Muscle layer of colon (tissue), 2 donors: ENCODE measurements at regions not wholly inside any gene's neighbourhood (a gene's known extent, or its start where the extent isn't known, plus 50 kb on each side); places are given as distances from the start of the nearest gene placed in this dataset.

Experiments used
- H3K27ac ChIP-seq: one replicate; pipeline ENCODE4 v1.7.0; 2013; ENCODE audit warnings: low read depth, mild to moderate bottlenecking, low read length, moderate library complexity
- H3K27me3 ChIP-seq, 2 donors: one replicate each; pipeline ENCODE4 v1.7.0; 2013; ENCODE audit warnings: low read length in 2 of 2, mild to moderate bottlenecking in 2 of 2; ENCODE audit not compliant: insufficient read depth in 2 of 2, control insufficient read depth in 1 of 2
- H3K36me3 ChIP-seq: one replicate; pipeline ENCODE4 v1.7.0; 2013; ENCODE audit warnings: mild to moderate bottlenecking, low read length; ENCODE audit not compliant: insufficient read depth
- H3K4me1 ChIP-seq: one replicate; pipeline ENCODE4 v1.7.0; 2013; ENCODE audit warnings: mild to moderate bottlenecking, low read length; ENCODE audit not compliant: insufficient read depth
- H3K4me3 ChIP-seq, 2 donors: one replicate each; pipeline ENCODE4 v1.7.0; 2013; ENCODE audit warnings: low read length in 2 of 2, low read depth in 1 of 2, mild to moderate bottlenecking in 1 of 2, moderate library complexity in 1 of 2
- H3K9ac ChIP-seq: one replicate; pipeline ENCODE4 v1.7.0; 2013; ENCODE audit warnings: low read length
- H3K9me3 ChIP-seq: one replicate; pipeline ENCODE4 v1.7.0; 2013; ENCODE audit warnings: mild to moderate bottlenecking, low read length
- donor health status: abdominal sarcoma.
- donor health status: Adenocarcinoma of cecum.

- Histone ChIP-seq H3K27me3 (no peaks in the 10 kb centered on the region), H3K9me3 (no peaks in the 10 kb centered on the region)
These were observed 177.8 kb upstream of the MYLIP start for GRCh38 chr6:15950962-15951569.

GRCh38 chr6:15949982-15950381 lies 178.9 kb upstream of the MYLIP start:
- Histone ChIP-seq H3K36me3 (no peaks in the 10 kb centered on the region), H3K27ac (no peak overlapping the region), H3K9me3 (no peaks in the 10 kb centered on the region), H3K4me3 (no peak overlapping the region), H3K9ac (no peak overlapping the region), H3K27me3 (no peaks in the 10 kb centered on the region), H3K4me1 (no peaks in the 10 kb centered on the region)

More at GRCh38 chr6:15950962-15951569, 177.8 kb upstream of the MYLIP start:
- Histone ChIP-seq H3K36me3 (no peaks in the 10 kb centered on the region), H3K4me1 (no peaks in the 10 kb centered on the region), H3K4me3 (no peak overlapping the region), H3K9ac (no peak overlapping the region), H3K27ac (no peak overlapping the region)

- Histone ChIP-seq H3K4me3 (no peak overlapping the region), H3K27ac (no peak overlapping the region), H3K9me3 (no peaks in the 10 kb centered on the region), H3K9ac (no peak overlapping the region), H3K36me3 (no peaks in the 10 kb centered on the region), H3K4me1 (no peaks in the 10 kb centered on the region), H3K27me3 (no peaks in the 10 kb centered on the region)
These were observed 179.7 kb upstream of the MYLIP start for GRCh38 chr6:15948930-15949900.

- Histone ChIP-seq H3K27ac (no peak overlapping the region), H3K27me3 (no peaks in the 10 kb centered on the region), H3K9ac (no peak overlapping the region), H3K4me3 (no peak overlapping the region), H3K9me3 (no peaks in the 10 kb centered on the region), H3K4me1 (no peaks in the 10 kb centered on the region), H3K36me3 (no peaks in the 10 kb centered on the region)
These were observed 181.0 kb upstream of the MYLIP start for GRCh38 chr6:15947923-15948322.

GRCh38 chr6:15947436-15947835 lies 181.4 kb upstream of the MYLIP start:
- Histone ChIP-seq H3K9me3 (no peaks in the 10 kb centered on the region), H3K27me3 (no peaks in the 10 kb centered on the region), H3K4me1 (no peaks in the 10 kb centered on the region), H3K9ac (no peak overlapping the region), H3K27ac (no peak overlapping the region), H3K4me3 (no peak overlapping the region), H3K36me3 (no peaks in the 10 kb centered on the region)

GRCh38 chr6:15946701-15947385 lies 182.0 kb upstream of the MYLIP start:
- Histone ChIP-seq H3K9ac (no peak overlapping the region), H3K9me3 (no peaks in the 10 kb centered on the region), H3K36me3 (no peaks in the 10 kb centered on the region), H3K27ac (no peak overlapping the region), H3K4me3 (no peak overlapping the region), H3K4me1 (no peaks in the 10 kb centered on the region), H3K27me3 (no peaks in the 10 kb centered on the region)

GRCh38 chr6:15945593-15946159 lies 183.2 kb upstream of the MYLIP start:
- Histone ChIP-seq H3K9ac (no peak overlapping the region), H3K4me3 (no peak overlapping the region), H3K27me3 (no peaks in the 10 kb centered on the region), H3K4me1 (no peaks in the 10 kb centered on the region), H3K27ac (no peak overlapping the region), H3K36me3 (no peaks in the 10 kb centered on the region), H3K9me3 (no peaks in the 10 kb centered on the region)

- H3K9me3 ChIP-seq, result no peaks in the 10 kb centered on the region
- no peak overlapping the region for H3K9ac ChIP-seq
- no peaks in the 10 kb centered on the region for H3K27me3 ChIP-seq
- no peak overlapping the region for H3K4me3 ChIP-seq
- no peak overlapping the region for H3K27ac ChIP-seq
- no peaks in the 10 kb centered on the region for H3K36me3 ChIP-seq
- no peaks in the 10 kb centered on the region for H3K4me1 ChIP-seq
These were observed 185.5 kb upstream of the MYLIP start for GRCh38 chr6:15943423-15943822.

GRCh38 chr6:15941168-15941567 lies 187.7 kb upstream of the MYLIP start:
- no peaks in the 10 kb centered on the region for H3K9me3 ChIP-seq
- no peak overlapping the region for H3K4me3 ChIP-seq
- no peaks in the 10 kb centered on the region for H3K27me3 ChIP-seq
- no peaks in the 10 kb centered on the region for H3K4me1 ChIP-seq
- no peaks in the 10 kb centered on the region for H3K36me3 ChIP-seq
- no peak overlapping the region for H3K9ac ChIP-seq
- no peak overlapping the region for H3K27ac ChIP-seq

- Histone ChIP-seq H3K4me1 (no peaks in the 10 kb centered on the region), H3K9me3 (no peaks in the 10 kb centered on the region), H3K4me3 (no peak overlapping the region), H3K27ac (no peak overlapping the region), H3K9ac (no peak overlapping the region), H3K27me3 (no peaks in the 10 kb centered on the region), H3K36me3 (no peaks in the 10 kb centered on the region)
These were observed 190.8 kb upstream of the MYLIP start for GRCh38 chr6:15938107-15938506.

- H3K27ac ChIP-seq, result no peak overlapping the region
- no peaks in the 10 kb centered on the region for H3K36me3 ChIP-seq
- H3K9me3 ChIP-seq, result no peaks in the 10 kb centered on the region
- H3K27me3 ChIP-seq, result no peaks in the 10 kb centered on the region
- no peak overlapping the region for H3K9ac ChIP-seq
- no peaks in the 10 kb centered on the region for H3K4me1 ChIP-seq
- H3K4me3 ChIP-seq, result no peak overlapping the region
These were observed 191.3 kb upstream of the MYLIP start for GRCh38 chr6:15937602-15938001.
